ENCODE measurements at regions not wholly inside any gene's neighbourhood (a gene's known extent, or its start where the extent isn't known, plus 50 kb on each side); places are given as distances from the start of the nearest gene placed in this dataset.

DNA sequence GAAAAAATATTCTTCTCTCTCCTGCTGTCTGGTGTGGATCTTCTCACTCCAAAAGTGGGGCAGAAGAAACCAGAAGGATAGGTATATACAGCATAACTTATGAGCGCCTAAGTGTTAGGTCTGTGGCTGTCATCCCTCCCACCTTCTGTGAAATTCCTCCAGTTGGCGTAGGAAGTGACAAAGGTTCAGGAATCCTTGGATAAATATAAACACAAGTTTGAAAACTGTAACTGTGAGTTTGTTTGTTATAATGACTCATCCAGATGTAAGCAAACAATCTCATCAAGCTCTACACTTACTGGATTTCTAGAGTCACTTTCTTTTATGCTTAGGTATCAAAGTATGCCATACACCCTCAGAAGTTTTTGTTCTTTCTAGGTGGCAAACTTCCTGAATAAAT, 405.2 kb downstream of the FAT4 start (continued):
- TF ChIP-seq, protein P1, sequence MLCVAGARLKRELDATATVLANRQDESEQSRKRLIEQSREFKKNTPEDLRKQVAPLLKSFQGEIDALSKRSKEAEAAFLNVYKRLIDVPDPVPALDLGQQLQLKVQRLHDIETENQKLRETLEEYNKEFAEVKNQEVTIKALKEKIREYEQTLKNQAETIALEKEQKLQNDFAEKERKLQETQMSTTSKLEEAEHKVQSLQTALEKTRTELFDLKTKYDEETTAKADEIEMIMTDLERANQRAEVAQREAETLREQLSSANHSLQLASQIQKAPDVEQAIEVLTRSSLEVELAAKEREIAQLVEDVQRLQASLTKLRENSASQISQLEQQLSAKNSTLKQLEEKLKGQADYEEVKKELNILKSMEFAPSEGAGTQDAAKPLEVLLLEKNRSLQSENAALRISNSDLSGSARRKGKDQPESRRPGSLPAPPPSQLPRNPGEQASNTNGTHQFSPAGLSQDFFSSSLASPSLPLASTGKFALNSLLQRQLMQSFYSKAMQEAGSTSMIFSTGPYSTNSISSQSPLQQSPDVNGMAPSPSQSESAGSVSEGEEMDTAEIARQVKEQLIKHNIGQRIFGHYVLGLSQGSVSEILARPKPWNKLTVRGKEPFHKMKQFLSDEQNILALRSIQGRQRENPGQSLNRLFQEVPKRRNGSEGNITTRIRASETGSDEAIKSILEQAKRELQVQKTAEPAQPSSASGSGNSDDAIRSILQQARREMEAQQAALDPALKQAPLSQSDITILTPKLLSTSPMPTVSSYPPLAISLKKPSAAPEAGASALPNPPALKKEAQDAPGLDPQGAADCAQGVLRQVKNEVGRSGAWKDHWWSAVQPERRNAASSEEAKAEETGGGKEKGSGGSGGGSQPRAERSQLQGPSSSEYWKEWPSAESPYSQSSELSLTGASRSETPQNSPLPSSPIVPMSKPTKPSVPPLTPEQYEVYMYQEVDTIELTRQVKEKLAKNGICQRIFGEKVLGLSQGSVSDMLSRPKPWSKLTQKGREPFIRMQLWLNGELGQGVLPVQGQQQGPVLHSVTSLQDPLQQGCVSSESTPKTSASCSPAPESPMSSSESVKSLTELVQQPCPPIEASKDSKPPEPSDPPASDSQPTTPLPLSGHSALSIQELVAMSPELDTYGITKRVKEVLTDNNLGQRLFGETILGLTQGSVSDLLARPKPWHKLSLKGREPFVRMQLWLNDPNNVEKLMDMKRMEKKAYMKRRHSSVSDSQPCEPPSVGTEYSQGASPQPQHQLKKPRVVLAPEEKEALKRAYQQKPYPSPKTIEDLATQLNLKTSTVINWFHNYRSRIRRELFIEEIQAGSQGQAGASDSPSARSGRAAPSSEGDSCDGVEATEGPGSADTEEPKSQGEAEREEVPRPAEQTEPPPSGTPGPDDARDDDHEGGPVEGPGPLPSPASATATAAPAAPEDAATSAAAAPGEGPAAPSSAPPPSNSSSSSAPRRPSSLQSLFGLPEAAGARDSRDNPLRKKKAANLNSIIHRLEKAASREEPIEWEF (IDR thresholded peaks at IDR 0.05; ENCODE audit: insufficient replicate concordance, low read depth, low read length): no peak
- TF ChIP-seq, protein P2, sequence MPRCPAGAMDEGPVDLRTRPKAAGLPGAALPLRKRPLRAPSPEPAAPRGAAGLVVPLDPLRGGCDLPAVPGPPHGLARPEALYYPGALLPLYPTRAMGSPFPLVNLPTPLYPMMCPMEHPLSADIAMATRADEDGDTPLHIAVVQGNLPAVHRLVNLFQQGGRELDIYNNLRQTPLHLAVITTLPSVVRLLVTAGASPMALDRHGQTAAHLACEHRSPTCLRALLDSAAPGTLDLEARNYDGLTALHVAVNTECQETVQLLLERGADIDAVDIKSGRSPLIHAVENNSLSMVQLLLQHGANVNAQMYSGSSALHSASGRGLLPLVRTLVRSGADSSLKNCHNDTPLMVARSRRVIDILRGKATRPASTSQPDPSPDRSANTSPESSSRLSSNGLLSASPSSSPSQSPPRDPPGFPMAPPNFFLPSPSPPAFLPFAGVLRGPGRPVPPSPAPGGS (IDR thresholded peaks at IDR 0.05; ENCODE audit: borderline replicate concordance, insufficient read depth, low read depth, low read length, poor library complexity, severe bottlenecking): no peak
- no peak for TF ChIP-seq MAX (IDR thresholded peaks at IDR 0.05; ENCODE audit: low read depth, low read length)

GRCh38 chr4:125722009-125722408, 407.3 kb downstream of the FAT4 start:
- FAIRE-seq: no peak
- SMC1A ChIA-PET (ENCODE audit: uncharacterized antibody, unreplicated experiment): interaction anchor here (1.4 kb wide), 1 partner anchor 13 kb away, joined by 3 read pairs; no protein-coding TSS in a partner anchor

More at GRCh38 chr4:125722009-125722408, 407.3 kb downstream of the FAT4 start:
- 77% methylated on average over 2 of the region's 2 CpGs for WGBS (ENCODE audit: insufficient coverage, insufficient replicate concordance, low lambda C conversion rate, missing lambda C conversion rate)
- Histone ChIP-seq H4K20me1 (ENCODE audit: control insufficient read depth, insufficient read depth) (no peaks in the 10 kb centered on the region), H3K9ac (ENCODE audit: control insufficient read depth, insufficient read depth, low read length) (no peak overlapping the region), H3K4me1 (ENCODE audit: control insufficient read depth, insufficient read depth, low read length) (no peaks in the 10 kb centered on the region), H3K4me2 (ENCODE audit: control insufficient read depth, insufficient read depth) (no peak overlapping the region), H3K4me3 (no peak overlapping the region), H3K27me3 (replicated peaks in 1 of 2; ENCODE audit: control insufficient read depth in 2 of 2, insufficient read depth in 2 of 2, low read length in 1 of 2) (no peaks in the 10 kb centered on the region), H3K79me2 (ENCODE audit: control insufficient read depth, insufficient read depth, low read length) (no peaks in the 10 kb centered on the region), H2AFZ (ENCODE audit: control insufficient read depth, low read depth, low read length) (no peak overlapping the region), H3K27ac (ENCODE audit: control insufficient read depth, insufficient read depth) (no peak overlapping the region), H3K36me3 (ENCODE audit: control insufficient read depth in 2 of 2, insufficient read depth in 2 of 2, low read length in 1 of 2) (no peaks in the 10 kb centered on the region), H3K9me3 (replicated peaks; ENCODE audit: control insufficient read depth, insufficient read depth, low read length) (no peaks in the 10 kb centered on the region)
- intact Hi-C loops (cut with micrococcal nuclease; ENCODE audit: unreplicated experiment): no loop called here
- no peak for DNase-seq (ENCODE audit: low read depth, low spot score)
- ATAC-seq: no peak
- TF ChIP-seq, protein P3, sequence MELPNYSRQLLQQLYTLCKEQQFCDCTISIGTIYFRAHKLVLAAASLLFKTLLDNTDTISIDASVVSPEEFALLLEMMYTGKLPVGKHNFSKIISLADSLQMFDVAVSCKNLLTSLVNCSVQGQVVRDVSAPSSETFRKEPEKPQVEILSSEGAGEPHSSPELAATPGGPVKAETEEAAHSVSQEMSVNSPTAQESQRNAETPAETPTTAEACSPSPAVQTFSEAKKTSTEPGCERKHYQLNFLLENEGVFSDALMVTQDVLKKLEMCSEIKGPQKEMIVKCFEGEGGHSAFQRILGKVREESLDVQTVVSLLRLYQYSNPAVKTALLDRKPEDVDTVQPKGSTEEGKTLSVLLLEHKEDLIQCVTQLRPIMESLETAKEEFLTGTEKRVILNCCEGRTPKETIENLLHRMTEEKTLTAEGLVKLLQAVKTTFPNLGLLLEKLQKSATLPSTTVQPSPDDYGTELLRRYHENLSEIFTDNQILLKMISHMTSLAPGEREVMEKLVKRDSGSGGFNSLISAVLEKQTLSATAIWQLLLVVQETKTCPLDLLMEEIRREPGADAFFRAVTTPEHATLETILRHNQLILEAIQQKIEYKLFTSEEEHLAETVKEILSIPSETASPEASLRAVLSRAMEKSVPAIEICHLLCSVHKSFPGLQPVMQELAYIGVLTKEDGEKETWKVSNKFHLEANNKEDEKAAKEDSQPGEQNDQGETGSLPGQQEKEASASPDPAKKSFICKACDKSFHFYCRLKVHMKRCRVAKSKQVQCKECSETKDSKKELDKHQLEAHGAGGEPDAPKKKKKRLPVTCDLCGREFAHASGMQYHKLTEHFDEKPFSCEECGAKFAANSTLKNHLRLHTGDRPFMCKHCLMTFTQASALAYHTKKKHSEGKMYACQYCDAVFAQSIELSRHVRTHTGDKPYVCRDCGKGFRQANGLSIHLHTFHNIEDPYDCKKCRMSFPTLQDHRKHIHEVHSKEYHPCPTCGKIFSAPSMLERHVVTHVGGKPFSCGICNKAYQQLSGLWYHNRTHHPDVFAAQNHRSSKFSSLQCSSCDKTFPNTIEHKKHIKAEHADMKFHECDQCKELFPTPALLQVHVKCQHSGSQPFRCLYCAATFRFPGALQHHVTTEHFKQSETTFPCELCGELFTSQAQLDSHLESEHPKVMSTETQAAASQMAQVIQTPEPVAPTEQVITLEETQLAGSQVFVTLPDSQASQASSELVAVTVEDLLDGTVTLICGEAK (IDR thresholded peaks at IDR 0.05; ENCODE audit: borderline replicate concordance): peak; percentile 75
- TF ChIP-seq YY1 (IDR thresholded peaks at IDR 0.05; ENCODE audit: low read depth, low read length): no peak
- ChIA-PET POLR2A (no interaction called here), CTCF (interaction anchor here (1.7 kb wide), 1 partner anchor 13 kb away, joined by 4 read pairs; no protein-coding TSS in a partner anchor), RAD21 (ENCODE audit: unreplicated experiment) (interaction anchor here (0.6 kb wide), 1 partner anchor 519 kb away, joined by 3 read pairs; no protein-coding TSS in a partner anchor)
- no TSS peak for BruUV-seq (replicated peaks)
- in situ Hi-C loops (cut with MboI): no loop called here
